Right hindlimb (tissue), 1 donor: ENCODE measurements at regions not wholly inside any gene's neighbourhood (a gene's known extent, or its start where the extent isn't known, plus 50 kb on each side); places are given as distances from the start of the nearest gene placed in this dataset.
"Not testable (repeated sequence)": the region's sequence is repeated elsewhere in the genome, so short reads cannot be mapped to it uniquely, and the experiment has no call there.

Source experiments
- DNase-seq: peaks from one replicate; pipeline ENCODE4 v3.0.0-alpha.2; 2018

- DNase-seq: no peak
Observed at GRCh38 chr4:14335872-14336271, 666.4 kb upstream of the CPEB2 start.

- DNase-seq: no peak
Observed at GRCh38 chr4:14336656-14337055, 665.6 kb upstream of the CPEB2 start.

GRCh38 chr4:14337892-14338584 lies 664.2 kb upstream of the CPEB2 start:
- no peak for DNase-seq

GRCh38 chr4:14338585-14339265 lies 663.6 kb upstream of the CPEB2 start:
- no peak for DNase-seq

- no peak for DNase-seq
Observed at GRCh38 chr4:14339715-14340114, 662.6 kb upstream of the CPEB2 start.

- DNase-seq: no peak
Observed at GRCh38 chr4:14340321-14340720, 662.0 kb upstream of the CPEB2 start.

GRCh38 chr4:14343961-14344360 lies 658.3 kb upstream of the CPEB2 start:
- DNase-seq: no peak

- no peak for DNase-seq
Observed at GRCh38 chr4:14345356-14345775, 656.9 kb upstream of the CPEB2 start.

GRCh38 chr4:14347526-14347925 lies 654.8 kb upstream of the CPEB2 start:
- no peak for DNase-seq

GRCh38 chr4:14348506-14348905 lies 653.8 kb upstream of the CPEB2 start:
- no peak for DNase-seq

GRCh38 chr4:14358544-14359160 lies 643.6 kb upstream of the CPEB2 start:
- not testable (repeated sequence) for DNase-seq

GRCh38 chr4:14359991-14360390 lies 642.3 kb upstream of the CPEB2 start:
- DNase-seq: no peak

- no peak for DNase-seq
Observed at GRCh38 chr4:14361084-14361483, 641.2 kb upstream of the CPEB2 start.

GRCh38 chr4:14362385-14362784 lies 639.9 kb upstream of the CPEB2 start:
- no peak for DNase-seq

GRCh38 chr4:14364953-14365536 lies 637.2 kb upstream of the CPEB2 start:
- DNase-seq: no peak

- no peak for DNase-seq
Observed at GRCh38 chr4:14368391-14368790, 633.9 kb upstream of the CPEB2 start.

- no peak for DNase-seq
Observed at GRCh38 chr4:14371131-14371530, 631.1 kb upstream of the CPEB2 start.

GRCh38 chr4:14375816-14376215 lies 626.5 kb upstream of the CPEB2 start:
- DNase-seq: no peak

GRCh38 chr4:14379183-14379582 lies 623.1 kb upstream of the CPEB2 start:
- no peak for DNase-seq

- DNase-seq: no peak
Observed at GRCh38 chr4:14383652-14384051, 618.6 kb upstream of the CPEB2 start.

GRCh38 chr4:14384824-14385223 lies 617.5 kb upstream of the CPEB2 start:
- DNase-seq: no peak

- no peak for DNase-seq
Observed at GRCh38 chr4:14386196-14386595, 616.1 kb upstream of the CPEB2 start.

GRCh38 chr4:14387647-14388046 lies 614.6 kb upstream of the CPEB2 start:
- DNase-seq: no peak

GRCh38 chr4:14392378-14392777 lies 609.9 kb upstream of the CPEB2 start:
- no peak for DNase-seq
